Suprapubic skin (tissue), 4 donors: ENCODE measurements at regions not wholly inside any gene's neighbourhood (a gene's known extent, or its start where the extent isn't known, plus 50 kb on each side); places are given as distances from the start of the nearest gene placed in this dataset.

Source experiments
- CTCF ChIP-seq, 2 donors: fragments of 200-600 bp in 1 of 2; fragments of 450-650 bp in 1 of 2; sonication (generic) in 1 of 2; IDR thresholded peaks; one replicate each; pipeline ENCODE4 v1.5.1; 2016 to 2019; ENCODE audit warnings: antibody characterized with exemption in 2 of 2, mild to moderate bottlenecking in 1 of 2, moderate library complexity in 1 of 2
- EP300 ChIP-seq: sonication (generic); formaldehyde crosslinking; IDR thresholded peaks from one replicate; pipeline ENCODE4 v1.6.1; 2017; ENCODE audit warnings: antibody characterized with exemption
- POLR2A ChIP-seq, 2 donors: fragments of 450-650 bp; IDR thresholded peaks; one replicate each; pipeline ENCODE4 v1.6.1; 2017; ENCODE audit warnings: antibody characterized with exemption in 2 of 2, mild to moderate bottlenecking in 2 of 2, moderate library complexity in 2 of 2
- POLR2AphosphoS5 ChIP-seq, 3 donors: sonication (generic); formaldehyde crosslinking; IDR thresholded peaks; one replicate each; pipeline ENCODE4 v1.6.1; 2017; ENCODE audit warnings: antibody characterized with exemption in 3 of 3

- no peak for TF ChIP-seq CTCF (IDR thresholded peaks at IDR 0.05)
- no peak for TF ChIP-seq POLR2AphosphoS5 (IDR thresholded peaks at IDR 0.05)
- no peak for TF ChIP-seq EP300
- no peak for TF ChIP-seq POLR2A (IDR thresholded peaks at IDR 0.05)
Observed at GRCh38 chr13:109615721-109616420, 170.5 kb downstream of the IRS2 start.
